GM19043 (cell line): ENCODE measurements at regions not wholly inside any gene's neighbourhood (a gene's known extent, or its start where the extent isn't known, plus 50 kb on each side); places are given as distances from the start of the nearest gene placed in this dataset.

Source experiments
- ATAC-seq: cut with Tn5 transposase; IDR thresholded peaks from one replicate; pipeline ENCODE4 v1.9.1; 2021; ENCODE audit warnings: low read depth; ENCODE audit not compliant: unreplicated experiment

DNA sequence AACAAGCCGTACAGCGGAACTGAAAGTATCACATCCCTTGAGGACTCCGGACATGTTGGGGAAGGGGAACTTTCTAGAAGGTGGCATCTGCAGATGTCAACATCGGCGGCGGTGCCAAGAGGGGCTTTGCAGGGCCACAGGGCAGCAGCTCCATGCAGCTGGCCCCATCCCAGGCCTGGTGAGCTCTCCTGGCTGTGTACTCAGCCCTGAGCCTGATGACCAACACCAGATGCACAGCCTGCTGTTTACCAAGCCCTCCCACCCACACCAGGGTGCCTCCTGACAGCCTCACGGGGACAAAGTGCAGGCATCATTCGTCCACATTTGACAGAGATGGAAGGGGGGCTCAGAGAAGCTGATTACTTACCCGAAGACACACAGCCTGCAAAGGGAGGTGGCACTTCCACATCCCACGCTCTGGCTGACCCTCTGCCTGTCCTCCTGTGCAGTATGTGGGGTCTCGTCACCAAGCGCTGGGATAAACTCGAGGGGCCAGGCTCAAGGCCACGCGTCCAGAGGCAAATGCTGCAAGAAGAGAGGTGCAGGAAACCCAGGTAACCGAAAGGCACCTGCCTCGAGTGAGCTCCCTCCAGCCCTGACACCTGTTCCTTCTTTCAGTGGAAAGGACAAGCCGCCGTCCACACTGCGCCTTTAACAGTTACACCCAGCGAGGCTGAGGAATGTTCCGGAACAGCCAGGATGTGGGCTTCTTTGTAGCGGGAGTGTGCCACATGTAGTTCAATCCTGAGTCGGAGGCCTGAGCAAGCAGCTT is 69.0 kb upstream of the ASAP2 start:
- ATAC-seq, result no peak

DNA sequence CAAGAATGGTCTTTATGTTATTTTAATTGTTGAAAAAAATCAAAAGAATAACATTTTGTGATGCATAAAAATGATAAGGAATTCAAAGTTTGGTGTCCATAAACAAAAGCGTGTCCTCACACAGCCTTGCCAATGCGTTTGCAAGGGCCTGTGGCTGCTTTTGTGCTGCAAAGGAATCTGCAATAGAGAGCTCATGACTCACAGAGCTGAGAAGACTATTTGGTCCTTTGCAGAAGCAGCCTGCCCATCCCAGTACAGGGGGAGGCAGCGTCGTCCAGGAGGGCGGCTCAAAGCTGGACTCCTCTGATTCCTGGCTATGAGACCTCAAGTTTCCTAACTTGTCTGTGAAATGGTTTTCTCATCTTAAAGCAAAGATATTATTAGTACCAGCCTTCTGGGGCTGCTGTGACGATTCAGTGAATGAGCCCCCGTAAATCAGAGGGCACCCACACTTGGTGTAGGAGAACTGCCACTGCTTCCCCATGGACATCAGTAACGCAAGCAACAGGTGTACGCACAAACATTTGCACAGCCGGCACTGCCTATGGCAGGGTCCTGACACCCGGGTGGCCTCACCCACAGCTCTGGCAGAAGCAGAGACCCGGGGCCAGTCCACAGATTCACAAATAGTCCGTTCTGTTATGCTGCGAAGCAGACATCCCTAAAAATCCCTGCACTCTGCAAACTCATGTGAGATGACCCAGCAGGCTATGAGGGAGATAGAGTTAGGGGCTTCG is 70.6 kb upstream of the ASAP2 start:
- no peak for ATAC-seq

DNA sequence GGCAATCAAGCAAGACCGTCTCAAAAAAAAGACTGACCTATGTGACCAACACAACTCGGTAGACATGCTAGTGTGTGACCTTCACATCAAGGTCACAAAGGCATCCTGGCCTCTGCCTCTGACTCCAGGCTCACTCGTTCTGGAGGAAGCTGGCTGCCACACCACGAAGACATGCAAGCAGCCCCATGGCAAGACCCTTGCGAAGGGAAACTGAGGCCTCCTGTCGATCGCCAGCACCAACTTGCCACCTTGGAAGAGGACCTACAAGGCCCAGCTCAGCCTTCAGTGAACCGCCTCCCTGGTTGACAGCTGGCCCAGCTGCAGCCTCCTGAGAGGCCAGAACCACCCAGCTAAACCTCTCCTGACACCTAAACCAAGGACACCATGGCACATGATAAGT is 79.3 kb upstream of the ASAP2 start:
- ATAC-seq, result no peak

DNA sequence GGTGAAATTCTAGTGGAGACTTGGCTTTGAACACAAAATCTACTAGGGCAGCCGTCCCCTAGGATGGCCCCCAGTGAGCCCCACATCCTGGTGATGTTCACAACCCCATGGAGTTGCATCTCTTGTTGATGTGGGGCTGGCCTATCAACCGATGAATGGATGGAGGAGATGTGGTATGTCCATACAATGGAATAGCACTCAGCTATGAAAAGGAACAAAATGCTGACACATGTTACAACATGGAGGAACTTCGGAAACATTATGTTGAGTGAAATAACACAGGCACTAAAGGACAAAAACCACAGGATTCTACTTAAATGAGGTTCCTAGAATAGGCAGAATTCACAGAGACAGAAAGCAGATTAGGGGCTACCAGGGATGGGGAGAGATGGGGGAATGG is 80.1 kb upstream of the ASAP2 start:
- no peak for ATAC-seq

DNA sequence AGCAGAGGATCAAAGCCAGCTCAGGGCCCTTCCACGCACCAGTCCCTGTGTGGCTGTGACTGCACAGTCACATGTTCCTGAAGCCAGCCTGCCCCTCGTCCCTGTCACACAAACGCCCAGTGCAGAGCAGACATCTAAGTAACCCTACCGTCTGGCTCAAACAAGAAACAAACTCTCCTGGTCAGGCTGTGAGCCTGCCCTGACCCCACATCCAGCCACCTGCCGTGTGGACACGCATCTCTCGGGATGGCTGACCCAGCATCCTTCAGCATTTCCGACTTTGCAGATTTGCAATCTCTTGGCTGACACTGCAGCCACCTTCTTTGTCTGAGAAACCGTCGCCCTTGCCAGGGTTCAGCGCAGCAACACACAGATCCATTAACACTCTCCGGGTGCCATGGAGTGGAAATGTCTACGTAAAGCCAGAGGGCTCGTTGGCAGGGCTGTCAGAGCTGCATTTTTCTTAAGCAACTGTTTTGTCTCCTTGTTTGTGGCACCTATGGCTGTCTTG is 82.3 kb upstream of the ASAP2 start:
- no peak for ATAC-seq

DNA sequence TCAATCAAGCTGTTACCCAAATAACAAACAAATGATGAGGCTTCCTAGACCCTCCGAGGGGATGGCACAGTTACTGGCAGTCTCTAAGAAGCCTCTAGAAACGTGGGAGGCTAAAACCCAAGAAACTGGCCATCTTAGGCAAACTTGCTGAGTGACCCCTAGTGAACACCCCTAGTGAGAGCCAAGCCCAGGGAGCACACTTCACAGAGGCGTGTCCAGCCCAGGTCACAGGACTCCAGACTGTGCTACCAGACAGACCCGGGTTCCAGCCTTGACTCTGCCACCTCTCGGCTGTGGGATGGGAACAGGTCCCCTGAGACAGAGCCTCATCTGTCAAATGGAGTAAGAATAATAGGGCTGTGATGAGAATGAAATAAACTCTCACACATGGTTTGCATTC is 83.5 kb upstream of the ASAP2 start:
- ATAC-seq, result no peak

DNA sequence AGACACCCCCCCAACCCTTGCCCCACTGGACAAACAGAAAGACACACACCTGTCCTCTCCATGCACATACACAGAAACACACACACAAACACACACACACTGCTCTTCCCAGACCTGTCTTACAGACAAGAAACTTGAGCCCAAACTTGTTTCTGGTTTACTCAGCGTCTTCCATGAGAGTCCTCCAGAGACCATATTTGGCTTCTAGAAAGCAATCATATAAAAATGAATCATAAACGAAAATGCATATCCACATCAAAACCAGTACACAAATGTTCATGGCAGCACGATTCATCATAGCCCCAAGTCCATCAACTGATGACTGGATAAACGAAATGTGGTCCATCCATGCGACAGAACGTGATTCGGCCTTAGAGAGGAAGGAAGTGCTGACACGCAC is 84.2 kb upstream of the ASAP2 start:
- ATAC-seq, result no peak

DNA sequence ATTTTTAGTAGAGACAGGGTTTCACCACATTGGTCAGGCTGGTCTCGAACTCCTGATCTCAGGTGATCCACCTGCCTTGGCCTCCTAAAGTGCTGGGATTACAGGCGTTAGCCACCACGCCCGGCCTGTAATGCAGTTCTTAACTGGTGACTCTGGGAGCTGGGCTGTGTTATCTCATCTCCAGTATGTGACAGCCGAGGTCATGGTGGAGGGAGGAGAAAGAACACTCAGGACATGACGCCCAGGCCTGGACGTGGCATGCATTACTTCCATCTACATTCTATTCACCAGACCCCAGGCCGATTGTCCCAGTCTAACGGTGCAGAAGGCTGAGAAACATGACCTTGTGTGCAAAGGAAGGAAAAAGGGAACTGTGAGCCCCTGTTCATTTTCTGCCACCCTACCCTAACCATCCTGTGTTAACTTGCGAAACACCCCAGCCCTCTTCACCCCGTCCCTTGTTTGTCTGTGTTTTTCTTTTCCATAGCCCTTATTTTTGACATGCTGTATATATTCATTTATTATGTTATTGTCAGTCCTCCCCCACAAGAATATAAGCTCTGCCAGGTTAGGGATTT is 88.1 kb upstream of the ASAP2 start:
- ATAC-seq, result no peak

DNA sequence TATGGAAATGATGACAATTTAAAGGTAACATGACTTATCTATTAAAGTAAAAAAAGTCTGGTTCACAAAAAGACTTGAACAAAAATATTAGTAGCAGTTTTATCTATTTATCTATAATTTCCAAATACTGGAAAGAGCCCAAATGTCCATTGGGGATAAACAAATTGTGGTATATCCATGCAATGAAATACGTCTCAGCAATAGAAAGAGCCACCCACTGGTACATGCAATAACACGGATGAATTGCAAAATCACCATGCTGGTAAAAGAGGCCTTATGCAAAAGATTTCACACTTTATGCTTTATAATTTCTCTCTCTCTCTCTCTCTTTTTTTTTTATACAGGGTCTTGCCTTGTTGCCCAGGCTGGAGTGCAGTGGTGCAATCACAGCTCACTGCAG is 91.4 kb upstream of the ASAP2 start:
- ATAC-seq, result no peak

DNA sequence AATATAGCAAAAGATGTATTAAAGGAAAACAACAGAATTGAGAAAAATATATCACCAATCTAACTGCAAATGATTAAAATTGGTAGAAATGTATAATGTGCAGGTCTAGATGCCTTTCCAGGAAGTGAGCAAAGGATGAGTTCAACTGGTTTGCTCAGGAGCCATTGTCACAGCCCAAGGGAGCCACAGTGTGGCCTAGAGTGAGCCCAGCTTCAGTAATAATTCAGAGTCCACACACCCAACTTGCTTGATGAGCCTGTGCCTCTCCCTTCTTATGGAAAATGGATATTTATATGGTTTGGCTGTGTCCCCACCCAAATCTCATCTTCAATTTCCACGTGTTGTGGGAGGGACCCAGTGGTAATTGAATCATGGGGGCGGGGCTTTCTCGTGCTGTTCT is 92.2 kb upstream of the ASAP2 start:
- ATAC-seq, result no peak

DNA sequence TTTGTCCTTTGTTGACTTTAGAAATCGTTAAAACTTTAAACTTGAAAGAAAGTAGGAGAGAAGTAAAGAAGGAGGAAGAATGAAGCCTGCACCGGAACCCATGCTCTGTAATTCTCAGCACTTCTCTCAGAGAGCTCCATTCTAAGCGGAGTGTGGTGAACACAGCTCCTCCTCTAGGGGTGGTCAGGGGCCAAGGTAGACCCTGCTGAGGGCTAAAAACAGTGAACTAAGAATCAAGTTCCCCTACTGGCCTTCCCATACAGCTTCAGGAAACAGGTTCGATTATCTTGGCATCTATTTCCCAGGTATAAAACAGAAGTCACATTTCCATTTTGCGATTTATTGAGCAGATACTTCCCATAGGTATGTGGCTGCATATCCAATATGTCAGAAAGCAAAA is 92.7 kb upstream of the ASAP2 start:
- no peak for ATAC-seq

DNA sequence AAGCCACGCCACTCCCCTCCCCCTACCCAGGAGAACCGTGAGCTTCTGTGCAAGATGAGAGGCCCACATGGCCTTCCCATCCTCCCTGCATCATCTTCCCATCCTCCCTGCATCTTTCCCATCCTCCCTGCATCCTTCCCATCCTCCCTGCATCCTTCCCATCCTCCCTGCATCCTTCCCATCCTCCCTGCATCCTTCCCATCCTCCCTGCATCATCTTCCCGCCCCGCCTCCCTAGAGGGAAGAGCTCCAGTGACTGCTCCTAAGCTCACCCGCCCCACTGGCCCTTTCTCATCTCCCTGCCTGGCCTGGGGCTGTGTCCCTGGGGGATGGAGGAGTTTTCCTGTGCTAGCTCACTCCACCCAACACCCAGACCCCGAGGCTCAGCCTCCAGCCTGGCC is 93.3 kb upstream of the ASAP2 start:
- ATAC-seq, result no peak

DNA sequence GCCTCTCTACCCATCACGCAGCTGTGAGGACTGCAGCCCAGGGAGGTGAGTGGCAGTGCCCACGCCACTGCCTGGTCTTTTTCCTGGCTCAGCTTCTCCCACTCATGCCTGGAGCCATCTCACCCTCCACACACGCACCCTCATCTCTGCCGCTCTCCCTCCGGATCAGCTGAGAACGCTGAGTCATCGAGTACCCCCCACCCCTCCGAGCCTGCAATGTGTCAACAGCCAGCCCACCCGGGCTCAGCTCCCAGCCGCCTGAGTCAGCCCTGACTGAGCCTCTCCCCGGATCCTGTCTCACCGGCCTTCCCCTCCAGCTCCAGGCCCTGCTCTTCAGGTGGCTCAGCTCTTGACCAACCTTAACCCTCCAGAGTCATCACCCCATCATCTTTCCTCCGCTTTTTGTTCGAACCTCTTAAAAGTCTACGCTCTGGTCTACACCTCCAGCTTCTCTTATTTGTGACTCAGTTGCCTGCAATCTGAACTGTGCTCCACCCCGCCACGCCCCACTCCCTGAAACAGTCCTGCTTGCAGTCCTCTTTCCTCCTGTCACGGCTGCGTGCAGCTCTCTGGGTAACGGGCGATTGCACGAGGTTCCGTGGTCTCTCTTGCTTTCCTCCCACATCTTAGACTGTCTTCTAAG is 94.4 kb upstream of the ASAP2 start:
- ATAC-seq, result no peak

DNA sequence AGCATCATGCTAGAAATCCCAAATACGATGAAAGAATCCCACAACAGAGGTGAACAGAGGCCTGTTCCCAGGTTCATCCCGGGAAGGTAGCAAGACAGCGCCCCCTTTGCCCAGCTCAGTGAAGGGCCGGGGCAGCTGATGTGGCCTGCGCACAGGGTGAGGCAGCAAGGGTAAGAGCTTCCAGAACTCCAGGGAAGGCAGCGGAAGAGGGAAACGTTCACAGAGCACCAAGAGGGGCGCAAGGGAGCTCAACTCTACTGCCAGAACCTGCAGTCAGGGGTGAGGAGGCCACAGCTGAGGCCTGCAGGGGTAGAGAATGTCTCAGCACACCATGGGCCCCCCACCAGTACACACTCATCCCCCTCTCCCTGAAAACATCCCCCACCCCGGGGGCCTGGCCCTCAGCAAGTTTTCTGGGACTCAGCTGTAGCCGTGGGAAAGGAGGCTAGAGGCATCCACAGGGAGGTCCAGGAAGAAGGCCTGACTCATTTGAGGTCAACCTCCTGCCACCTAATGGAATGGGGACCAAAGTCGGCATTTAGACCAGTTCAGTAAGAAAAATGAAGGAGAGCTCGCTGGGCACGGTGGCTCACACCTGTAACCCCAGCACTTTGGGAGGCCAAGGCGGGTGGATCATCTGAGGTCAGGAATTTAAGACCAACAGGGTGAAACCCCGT is 95.6 kb upstream of the ASAP2 start:
- ATAC-seq, result no peak

DNA sequence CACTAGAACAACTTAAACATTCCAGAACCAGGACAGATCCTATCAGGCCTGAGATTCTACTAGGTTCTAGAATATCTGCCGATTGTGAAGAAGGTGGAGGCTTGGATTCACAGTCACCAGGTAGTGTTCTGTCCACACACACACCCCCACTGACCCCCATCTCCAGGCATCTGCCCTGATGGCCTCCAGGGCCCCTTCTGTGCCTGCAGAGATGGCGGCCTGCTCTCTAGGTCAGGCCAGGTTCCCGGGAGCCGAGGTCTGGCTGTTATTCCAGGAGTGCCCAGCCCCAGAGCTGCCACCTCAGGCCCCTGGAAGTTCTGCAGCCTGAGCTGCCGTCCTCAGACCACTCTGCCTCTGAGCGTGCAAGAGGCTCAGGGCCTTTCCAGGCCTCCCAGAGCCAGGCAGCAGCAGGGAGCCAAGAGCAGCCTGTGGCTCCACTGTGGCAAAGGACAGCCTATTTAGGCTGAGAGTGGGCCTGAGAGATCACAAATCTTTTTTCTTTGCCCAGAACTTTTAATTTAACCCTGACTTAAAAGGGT is 96.2 kb upstream of the ASAP2 start:
- no peak for ATAC-seq

DNA sequence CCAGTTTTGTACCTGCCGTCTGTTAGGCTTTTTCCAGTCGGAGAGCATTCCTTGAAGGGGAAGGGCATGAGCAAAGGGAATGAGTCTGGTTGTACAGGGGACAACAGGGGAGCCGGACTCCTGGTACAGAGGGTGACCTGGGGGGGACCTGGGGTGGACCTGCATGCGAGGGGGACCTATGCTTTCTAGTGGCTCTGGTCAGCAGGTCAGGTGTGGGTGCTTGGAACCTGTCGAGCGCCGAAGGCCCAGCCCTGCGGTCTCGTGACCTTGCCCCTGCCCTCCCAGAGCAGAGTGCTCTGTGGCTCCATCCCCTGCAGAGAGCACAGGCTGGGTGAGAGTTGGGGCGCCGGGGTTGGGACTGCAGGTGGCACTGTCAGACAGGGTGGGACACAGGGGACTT is 96.7 kb upstream of the ASAP2 start:
- no peak for ATAC-seq

DNA sequence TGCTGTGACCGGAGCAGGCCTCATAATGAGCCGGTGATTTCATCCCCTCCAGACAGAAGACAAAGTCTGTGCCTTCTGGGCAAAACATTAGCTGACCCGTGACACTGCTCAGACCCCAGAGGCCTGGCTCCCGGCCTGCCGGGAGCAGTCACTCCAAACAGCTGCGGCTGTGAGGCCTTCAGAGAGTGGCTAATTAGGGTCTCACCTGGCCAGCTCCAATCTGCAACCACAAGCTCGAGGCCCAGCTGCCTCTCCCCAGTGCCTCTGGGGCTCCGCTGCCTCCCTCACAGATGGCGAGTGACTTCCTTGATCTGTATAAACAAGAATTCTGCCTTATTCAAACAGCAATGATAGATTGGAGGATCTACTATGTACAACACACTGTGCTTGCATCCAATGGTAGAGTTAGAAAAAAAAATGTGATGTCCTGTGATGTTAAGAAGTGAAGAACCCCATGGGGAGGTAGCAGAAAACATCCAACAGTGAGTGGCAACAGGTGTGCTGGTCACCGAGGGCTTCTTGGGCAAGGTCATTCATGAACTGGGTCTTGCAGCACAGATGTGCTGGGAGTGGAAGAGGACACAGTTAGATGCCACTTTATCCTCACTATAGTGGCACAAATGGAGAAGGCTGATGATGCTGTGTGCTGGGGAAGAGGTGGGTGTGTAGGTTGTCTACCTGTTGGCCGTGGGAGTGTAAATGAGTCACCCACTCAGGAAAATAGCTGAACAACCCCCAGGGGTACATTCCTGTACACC is 98.2 kb upstream of the ASAP2 start:
- no peak for ATAC-seq

DNA sequence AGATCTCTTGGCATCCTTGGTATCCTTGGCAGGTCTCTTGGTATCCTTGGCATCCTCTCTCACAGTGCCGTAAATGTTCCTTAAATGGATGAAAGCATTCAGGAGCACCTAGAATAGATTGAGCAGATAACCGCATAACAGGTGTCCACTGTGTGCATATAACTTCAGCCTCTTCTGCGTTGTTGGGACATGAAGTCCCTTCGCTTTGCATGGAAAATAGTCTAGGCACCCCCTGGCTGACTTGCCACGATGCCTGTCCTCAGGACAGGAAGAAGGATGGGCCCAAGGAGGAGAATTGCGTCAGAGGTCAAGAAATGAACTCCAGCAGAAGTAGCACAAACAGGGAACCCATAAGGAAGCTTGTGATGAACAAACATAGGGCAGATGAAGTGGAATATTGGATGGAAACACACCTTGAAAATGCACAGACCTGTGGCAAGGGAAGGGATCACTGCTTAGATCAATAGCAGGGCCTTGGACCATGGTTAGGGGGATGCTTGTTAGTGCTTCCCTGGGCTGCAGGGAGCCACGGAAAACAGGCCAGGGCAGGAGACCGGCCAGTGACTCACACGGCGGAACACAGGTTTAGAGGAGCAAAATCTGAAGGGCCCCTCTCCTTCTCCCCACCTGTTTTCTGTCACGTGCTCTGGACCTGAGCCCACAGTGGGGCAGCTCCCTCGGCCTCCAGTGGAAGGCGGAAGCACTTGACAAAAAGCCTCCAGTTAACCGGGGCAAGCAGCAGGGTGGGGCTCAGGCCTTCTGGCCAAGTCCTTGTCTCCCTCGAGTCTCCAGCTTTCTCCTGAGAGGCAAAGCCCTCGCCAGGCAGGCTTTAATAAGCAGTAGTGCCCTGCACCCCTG is 99.2 kb upstream of the ASAP2 start:
- ATAC-seq, result no peak
